IMR-90 (cell line): ENCODE measurements at regions not wholly inside any gene's neighbourhood (a gene's known extent, or its start where the extent isn't known, plus 50 kb on each side); places are given as distances from the start of the nearest gene placed in this dataset.

Experiments used
- ATAC-seq: fragments of 200-7000 bp; cut with Tn5 transposase; 2 replicates; pipeline ENCODE4 v1.9.1; 2020; ENCODE audit warnings: low read depth, mild to moderate bottlenecking, moderate library complexity
- BruUV-seq: library from RNA; stranded (reverse); fragments of 400-500 nt; replicated peaks from 2 replicates; lab custom pipeline; 2021; lab: Mats Ljungman, UMichigan
- CTCF ChIA-PET: fragments of 300-600 bp; formaldehyde crosslinking; extraction: SDS; loops from one replicate; lab custom pipeline; 2021; ENCODE audit warnings: antibody characterized with exemption; lab: Yijun Ruan, JAX
- POLR2A ChIA-PET: fragments of 300-600 bp; sonication (Branson Sonifier 250); formaldehyde crosslinking; loops from one replicate; lab custom pipeline; 2022; ENCODE audit warnings: antibody characterized with exemption; ENCODE audit not compliant: unreplicated experiment; lab: Charles Lee
- DNase-seq: peaks from one replicate; pipeline ENCODE4 v3.0.0; 2013
- H2AFZ ChIP-seq: replicated peaks from 2 replicates; pipeline ENCODE3; 2013; ENCODE audit warnings: low read length, mild to moderate bottlenecking; ENCODE audit not compliant: poor library complexity
- H2AK5ac ChIP-seq: 2 replicates; pipeline ENCODE4 v1.6.1; 2013; ENCODE audit warnings: low read depth, low read length, inconsistent platforms
- H2AK9ac ChIP-seq: replicated peaks from 2 replicates; pipeline ENCODE3; 2013; ENCODE audit warnings: mild to moderate bottlenecking, low read depth, low read length, moderate library complexity; ENCODE audit not compliant: poor library complexity
- H2BK120ac ChIP-seq: 2 replicates; pipeline ENCODE4 v1.6.1; 2013; ENCODE audit warnings: low read depth, low read length, inconsistent platforms
- H2BK15ac ChIP-seq: 3 replicates; pipeline ENCODE4 v1.6.1; 2013; ENCODE audit warnings: low read depth, low read length, inconsistent platforms
- H2BK20ac ChIP-seq: 2 replicates; pipeline ENCODE4 v1.6.1; 2013; ENCODE audit warnings: low read depth, mild to moderate bottlenecking, inconsistent platforms, low read length, moderate library complexity
- H2BK5ac ChIP-seq: 2 replicates; pipeline ENCODE4 v1.6.1; 2013; ENCODE audit warnings: mild to moderate bottlenecking, low read depth, low read length, inconsistent platforms; ENCODE audit not compliant: poor library complexity, severe bottlenecking
- H3K14ac ChIP-seq: replicated peaks from 2 replicates; pipeline ENCODE4 v1.6.1; 2013; ENCODE audit warnings: low read depth, low read length, inconsistent platforms
- H3K18ac ChIP-seq: 2 replicates; pipeline ENCODE4 v1.6.1; 2013; ENCODE audit warnings: low read depth, low read length, control low read depth
- H3K23ac ChIP-seq: 2 replicates; pipeline ENCODE4 v1.6.1; 2013; ENCODE audit warnings: low read depth, low read length, inconsistent platforms
- H3K27ac ChIP-seq: 2 replicates; pipeline ENCODE4 v1.5.1; 2013; ENCODE audit warnings: mild to moderate bottlenecking, control low read depth, low read length; ENCODE audit not compliant: insufficient read depth
- H3K27me3 ChIP-seq: 2 replicates; pipeline ENCODE4 v1.6.1; 2013; ENCODE audit warnings: low read length; ENCODE audit not compliant: control insufficient read depth, insufficient read depth
- H3K36me3 ChIP-seq: 2 replicates; pipeline ENCODE4 v1.6.1; 2013; ENCODE audit warnings: low read length, mixed read lengths; ENCODE audit not compliant: control insufficient read depth, insufficient read depth
- H3K4ac ChIP-seq: 2 replicates; pipeline ENCODE4 v1.6.1; 2013; ENCODE audit warnings: low read depth, low read length, inconsistent platforms
- H3K4me1 ChIP-seq: 2 replicates; pipeline ENCODE4 v1.6.1; 2013; ENCODE audit warnings: low read length, mixed read lengths; ENCODE audit not compliant: control insufficient read depth, insufficient read depth
- H3K4me2 ChIP-seq: 2 replicates; pipeline ENCODE4 v1.6.1; 2013; ENCODE audit warnings: low read depth, mild to moderate bottlenecking, control low read depth, low read length, moderate library complexity
- H3K4me3 ChIP-seq: 2 replicates; pipeline ENCODE4 v1.5.1; 2013; ENCODE audit warnings: low read depth, mild to moderate bottlenecking, control low read depth, low read length, moderate library complexity; ENCODE audit not compliant: insufficient read depth
- H3K56ac ChIP-seq: 2 replicates; pipeline ENCODE4 v1.6.1; 2013; ENCODE audit warnings: low read length, inconsistent platforms; ENCODE audit not compliant: insufficient read depth; ENCODE audit errors: extremely low read depth
- H3K79me1 ChIP-seq, 2 experiments: 2 replicates each; pipeline ENCODE4 v1.6.1; 2013; ENCODE audit warnings: low read length in 2 of 2, inconsistent platforms in 1 of 2, low read depth in 1 of 2
- H3K9ac ChIP-seq: 2 replicates; pipeline ENCODE4 v1.6.1; 2013; ENCODE audit warnings: low read depth, low read length, control low read depth
- H3K9me1 ChIP-seq: 2 replicates; pipeline ENCODE4 v1.6.1; 2013; ENCODE audit warnings: low read length, inconsistent platforms; ENCODE audit not compliant: insufficient read depth
- H3K9me3 ChIP-seq: 2 replicates; pipeline ENCODE4 v1.6.1; 2013; ENCODE audit warnings: low read length; ENCODE audit not compliant: control insufficient read depth, insufficient read depth
- H4K20me1 ChIP-seq: 2 replicates; pipeline ENCODE4 v1.6.1; 2013; ENCODE audit warnings: low read length, inconsistent platforms; ENCODE audit not compliant: insufficient read depth
- H4K5ac ChIP-seq: 2 replicates; pipeline ENCODE4 v1.6.1; 2013; ENCODE audit warnings: mild to moderate bottlenecking, low read depth, low read length, control low read depth
- H4K8ac ChIP-seq, 2 experiments: 2 replicates each; pipeline ENCODE4 v1.6.1; 2013; ENCODE audit warnings: low read depth in 2 of 2, low read length in 2 of 2, control low read depth in 1 of 2, inconsistent platforms in 1 of 2
- H4K91ac ChIP-seq: 2 replicates; pipeline ENCODE4 v1.6.1; 2013; ENCODE audit warnings: low read depth, low read length, inconsistent platforms; ENCODE audit not compliant: insufficient read depth
- CEBPB ChIP-seq: IDR thresholded peaks from 2 replicates; pipeline ENCODE4 v1.6.1; 2012; ENCODE audit warnings: low read depth, low read length, improper control_type of control experiment
- CHD1 ChIP-seq: IDR thresholded peaks from 2 replicates; pipeline ENCODE4 v1.6.1; 2012; ENCODE audit warnings: low read depth, low read length, improper control_type of control experiment
- FOS ChIP-seq: fragments of 150-350 bp; IDR thresholded peaks from 2 replicates; pipeline ENCODE4 v1.6.1; 2016; ENCODE audit warnings: low read depth, low read length
- MAZ ChIP-seq: IDR thresholded peaks from 2 replicates; pipeline ENCODE4 v1.6.1; 2012; ENCODE audit warnings: low read depth, mild to moderate bottlenecking, low read length, improper control_type of control experiment, moderate library complexity, borderline replicate concordance
- WGBS, 2 experiments: methylation state at CpG; one replicate each; pipeline versions ENCODE4 v1.1.5 to v1.1.7; 2013; ENCODE audit warnings: missing lambda C conversion rate in 2 of 2; ENCODE audit not compliant: insufficient read length in 1 of 2; ENCODE audit errors: extremely low coverage in 2 of 2; 5-methylcytosine and 5-hydroxymethylcytosine counted together
- dilution Hi-C: fragments of 300-500 bp; cut with HindIII; formaldehyde crosslinking; loops from one replicate; pipeline ENCODE4 v1.14.3; 2018; ENCODE audit warnings: low sequenced_read_pairs; ENCODE audit not compliant: unreplicated experiment
- in situ Hi-C: fragments of 300-500 bp; cut with MboI; formaldehyde crosslinking; loops from 3 replicates; pipeline ENCODE4 v1.14.3; 2019; ENCODE audit warnings: low sequenced_read_pairs, inconsistent platforms, mixed read lengths
- intact Hi-C: fragments of 100-400 bp; cut with micrococcal nuclease; formaldehyde crosslinking; loops from 2 replicates; pipeline ENCODE4 v1.10.0; 2022

- no peak overlapping the region for H2AFZ ChIP-seq
- H4K20me1 ChIP-seq = no peaks in the 10 kb centered on the region
- in situ Hi-C loops (no loop called here), dilution Hi-C loops (no loop called here), intact Hi-C loops (no loop called here)
- peaks cover 10% of the 10 kb centered on the region for H3K9me3 ChIP-seq
- no peak overlapping the region for H4K5ac ChIP-seq
- H3K18ac ChIP-seq = no peak overlapping the region
- H3K4me2 ChIP-seq = no peak overlapping the region
- no peak overlapping the region for H2AK9ac ChIP-seq
- H3K27ac ChIP-seq = no peak overlapping the region
- H2BK20ac ChIP-seq = no peak overlapping the region
- no peak overlapping the region for H3K56ac ChIP-seq
- ChIA-PET POLR2A (no interaction called here), CTCF (no interaction called here)
- H3K27me3 ChIP-seq = no peaks in the 10 kb centered on the region
- DNase-seq (no peak), ATAC-seq (no peak)
- H3K4ac ChIP-seq = no peak overlapping the region
- H4K8ac ChIP-seq = no peak overlapping the region
- no peak overlapping the region for H4K91ac ChIP-seq
- no peak overlapping the region for H2AK5ac ChIP-seq
- H2BK120ac ChIP-seq = no peak overlapping the region
- H3K4me1 ChIP-seq = no peaks in the 10 kb centered on the region
- no CpG with 5 or more reads among the region's 1 CpG for WGBS, 2 experiments
- BruUV-seq = no TSS peak
- H3K23ac ChIP-seq = no peak overlapping the region
- no peak overlapping the region for H2BK5ac ChIP-seq
- H3K36me3 ChIP-seq = no peaks in the 10 kb centered on the region
- no peaks in the 10 kb centered on the region for H3K79me1 ChIP-seq
- no peak for TF ChIP-seq MAZ
- TF ChIP-seq CEBPB = no peak
- no peak for TF ChIP-seq CHD1
- no peak for TF ChIP-seq FOS
- H2BK15ac ChIP-seq = no peak overlapping the region
- no peak overlapping the region for H3K14ac ChIP-seq
- no peak overlapping the region for H3K4me3 ChIP-seq
- H3K9ac ChIP-seq = no peak overlapping the region
- no peaks in the 10 kb centered on the region for H3K9me1 ChIP-seq
Observed at GRCh38 chr3:36197151-36197550, 183.2 kb upstream of the STAC start.
